IPS-20b (cell line): ENCODE measurements at regions not wholly inside any gene's neighbourhood (a gene's known extent, or its start where the extent isn't known, plus 50 kb on each side); places are given as distances from the start of the nearest gene placed in this dataset.
"Not testable (repeated sequence)": the region's sequence is repeated elsewhere in the genome, so short reads cannot be mapped to it uniquely, and the experiment has no call there.

ENCODE experiments used
- H3K27ac ChIP-seq: one replicate; pipeline ENCODE4 v1.5.1; 2013; ENCODE audit warnings: low read length
- H3K27me3 ChIP-seq: 2 replicates; pipeline ENCODE4 v1.6.1; 2013; ENCODE audit warnings: mild to moderate bottlenecking, low read length, inconsistent platforms; ENCODE audit not compliant: insufficient read depth
- H3K36me3 ChIP-seq: 2 replicates; pipeline ENCODE4 v1.6.1; 2013; ENCODE audit warnings: low read depth, mild to moderate bottlenecking, inconsistent platforms, low read length, moderate library complexity; ENCODE audit not compliant: insufficient read depth
- H3K4me1 ChIP-seq: 2 replicates; pipeline ENCODE4 v1.6.1; 2013; ENCODE audit warnings: mild to moderate bottlenecking, control low read depth, inconsistent platforms, low read length, moderate library complexity; ENCODE audit not compliant: insufficient read depth
- H3K4me3 ChIP-seq: 2 replicates; pipeline ENCODE4 v1.5.1; 2013; ENCODE audit warnings: mild to moderate bottlenecking, low read length, inconsistent platforms
- H3K9ac ChIP-seq: 2 replicates; pipeline ENCODE4 v1.6.1; 2013; ENCODE audit warnings: low read depth, mild to moderate bottlenecking, inconsistent platforms, low read length, moderate library complexity
- H3K9me3 ChIP-seq: 2 replicates; pipeline ENCODE4 v1.6.1; 2013; ENCODE audit warnings: mild to moderate bottlenecking, low read depth, low read length, inconsistent platforms; ENCODE audit not compliant: insufficient read depth

GRCh38 chr17:13837417-13837816 is 231.9 kb upstream of the COX10 start:
- H3K4me1 ChIP-seq, result no peaks in the 10 kb centered on the region
- H3K9me3 ChIP-seq, result no peaks in the 10 kb centered on the region
- H3K27me3 ChIP-seq, result no peaks in the 10 kb centered on the region
- no peaks in the 10 kb centered on the region for H3K36me3 ChIP-seq
- H3K9ac ChIP-seq, result no peak overlapping the region
- no peak overlapping the region for H3K4me3 ChIP-seq
- H3K27ac ChIP-seq, result no peak overlapping the region

- Histone ChIP-seq H3K9me3 (no peaks in the 10 kb centered on the region), H3K9ac (no peak overlapping the region), H3K36me3 (no peaks in the 10 kb centered on the region), H3K4me3 (no peak overlapping the region), H3K27me3 (no peaks in the 10 kb centered on the region), H3K4me1 (no peaks in the 10 kb centered on the region), H3K27ac (no peak overlapping the region)
These were observed 229.1 kb upstream of the COX10 start for GRCh38 chr17:13840254-13840653.

GRCh38 chr17:13843862-13844635 is 225.3 kb upstream of the COX10 start:
- Histone ChIP-seq H3K9ac (no peak overlapping the region), H3K27me3 (no peaks in the 10 kb centered on the region), H3K4me1 (no peaks in the 10 kb centered on the region), H3K4me3 (no peak overlapping the region), H3K27ac (no peak overlapping the region), H3K36me3 (no peaks in the 10 kb centered on the region), H3K9me3 (peaks cover 7% of the 10 kb centered on the region; the same call in 1 of the 2 replicates)

- Histone ChIP-seq H3K4me1 (no peaks in the 10 kb centered on the region), H3K4me3 (no peak overlapping the region), H3K9me3 (peaks cover 7% of the 10 kb centered on the region), H3K27ac (no peak overlapping the region), H3K36me3 (no peaks in the 10 kb centered on the region), H3K9ac (no peak overlapping the region), H3K27me3 (no peaks in the 10 kb centered on the region)
These were observed 217.4 kb upstream of the COX10 start for GRCh38 chr17:13851889-13852288.

GRCh38 chr17:13855730-13856129 is 213.6 kb upstream of the COX10 start:
- not testable (repeated sequence) for H3K4me1 ChIP-seq, H3K27me3 ChIP-seq, H3K36me3 ChIP-seq, H3K4me3 ChIP-seq, H3K9ac ChIP-seq, H3K27ac ChIP-seq, H3K9me3 ChIP-seq

- H3K36me3 ChIP-seq, result no peaks in the 10 kb centered on the region
- no peak overlapping the region for H3K9ac ChIP-seq
- H3K27ac ChIP-seq, result no peak overlapping the region
- H3K4me3 ChIP-seq, result no peak overlapping the region
- H3K27me3 ChIP-seq, result no peaks in the 10 kb centered on the region
- peaks cover 5% of the 10 kb centered on the region; the same call in 1 of the 2 replicates for H3K4me1 ChIP-seq
- no peaks in the 10 kb centered on the region for H3K9me3 ChIP-seq
These were observed 207.0 kb upstream of the COX10 start for GRCh38 chr17:13862346-13862745.

GRCh38 chr17:13863436-13863835 is 205.9 kb upstream of the COX10 start:
- Histone ChIP-seq H3K36me3 (no peaks in the 10 kb centered on the region), H3K4me1 (peaks cover 5% of the 10 kb centered on the region; the same call in 1 of the 2 replicates), H3K9ac (no peak overlapping the region), H3K9me3 (no peaks in the 10 kb centered on the region), H3K27me3 (no peaks in the 10 kb centered on the region), H3K4me3 (no peak overlapping the region), H3K27ac (no peak overlapping the region)

- Histone ChIP-seq H3K4me1 (peaks cover 5% of the 10 kb centered on the region; the same call in 1 of the 2 replicates), H3K9me3 (no peaks in the 10 kb centered on the region), H3K4me3 (no peak overlapping the region), H3K27ac (no peak overlapping the region), H3K36me3 (no peaks in the 10 kb centered on the region), H3K27me3 (no peaks in the 10 kb centered on the region), H3K9ac (no peak overlapping the region)
These were observed 204.8 kb upstream of the COX10 start for GRCh38 chr17:13864521-13864920.

- Histone ChIP-seq H3K9me3 (no peaks in the 10 kb centered on the region), H3K4me3 (no peak overlapping the region), H3K27me3 (no peaks in the 10 kb centered on the region), H3K27ac (no peak overlapping the region), H3K9ac (no peak overlapping the region), H3K4me1 (peaks cover 5% of the 10 kb centered on the region; the same call in 1 of the 2 replicates), H3K36me3 (no peaks in the 10 kb centered on the region)
These were observed 203.7 kb upstream of the COX10 start for GRCh38 chr17:13865650-13866049.

GRCh38 chr17:13869331-13869940 is 199.9 kb upstream of the COX10 start:
- Histone ChIP-seq H3K9me3 (no peaks in the 10 kb centered on the region), H3K27ac (no peak overlapping the region), H3K9ac (no peak overlapping the region), H3K27me3 (no peaks in the 10 kb centered on the region), H3K4me1 (peaks cover 2% of the 10 kb centered on the region; the same call in 1 of the 2 replicates), H3K4me3 (no peak overlapping the region), H3K36me3 (no peaks in the 10 kb centered on the region)

- no peak overlapping the region for H3K9ac ChIP-seq
- no peak overlapping the region for H3K4me3 ChIP-seq
- H3K27me3 ChIP-seq, result no peaks in the 10 kb centered on the region
- no peak overlapping the region for H3K27ac ChIP-seq
- no peaks in the 10 kb centered on the region for H3K9me3 ChIP-seq
- no peaks in the 10 kb centered on the region for H3K36me3 ChIP-seq
- no peaks in the 10 kb centered on the region for H3K4me1 ChIP-seq
These were observed 198.0 kb upstream of the COX10 start for GRCh38 chr17:13871261-13871660.

- no peak overlapping the region for H3K9ac ChIP-seq
- H3K27me3 ChIP-seq, result no peaks in the 10 kb centered on the region
- H3K36me3 ChIP-seq, result no peaks in the 10 kb centered on the region
- H3K4me1 ChIP-seq, result no peaks in the 10 kb centered on the region
- H3K27ac ChIP-seq, result no peak overlapping the region
- no peak overlapping the region for H3K4me3 ChIP-seq
- no peaks in the 10 kb centered on the region for H3K9me3 ChIP-seq
These were observed 195.2 kb upstream of the COX10 start for GRCh38 chr17:13874134-13874533.
